ENCODE measurements at regions not wholly inside any gene's neighbourhood (a gene's known extent, or its start where the extent isn't known, plus 50 kb on each side); places are given as distances from the start of the nearest gene placed in this dataset.

- TF ChIP-seq CTCF (conservative IDR thresholded peaks at IDR 0.05 in 1 of 2, IDR thresholded peaks at IDR 0.05 in 1 of 2; ENCODE audit: extremely low read depth in 1 of 2, insufficient read depth in 1 of 2, low read depth in 1 of 2, low read length in 2 of 2) (no peak), EZH2 (IDR thresholded peaks at IDR 0.05; ENCODE audit: borderline replicate concordance, low read length) (no peak)
Measured at GRCh38 chr3:53994986-53995603, 103.4 kb upstream of the SELENOK start.

All from mammary epithelial cell (primary cell).